SK-N-SH (cell line): ENCODE measurements at regions not wholly inside any gene's neighbourhood (a gene's known extent, or its start where the extent isn't known, plus 50 kb on each side); places are given as distances from the start of the nearest gene placed in this dataset.

Source experiments
- CTCF ChIA-PET: fragments of 300-600, 350-600 bp; formaldehyde crosslinking; extraction: SDS; loops from one replicate; lab custom pipeline; 2021; lab: Yijun Ruan, JAX
- POLR2A ChIA-PET: fragments of 350-600 bp; sonication (Branson Sonifier 250); formaldehyde crosslinking; extraction: SDS; loops from one replicate; lab custom pipeline; 2020; ENCODE audit warnings: antibody characterized with exemption, inconsistent platforms; lab: Yijun Ruan, JAX
- DNase-seq: peaks from one replicate; pipeline ENCODE4 v3.0.0; 2012
- H2AFZ ChIP-seq: fragments of 200-600 bp; sonication (generic); 2 replicates; pipeline ENCODE4 v1.8.1; 2016; ENCODE audit warnings: antibody characterized with exemption, mild to moderate bottlenecking, low read depth
- H3F3A ChIP-seq: fragments of 200-600 bp; sonication (generic); replicated peaks from 2 replicates; pipeline ENCODE3; 2016; ENCODE audit warnings: antibody characterized with exemption, mild to moderate bottlenecking; ENCODE audit not compliant: insufficient read depth
- H3K27ac ChIP-seq, 2 experiments: fragments of 200-500 bp in 1 of 2; fragments of 200-600 bp in 1 of 2; sonication (Bioruptor generic) in 1 of 2; sonication (generic), shearing (Covaris generic) in 1 of 2; 2 replicates each; pipeline versions ENCODE4 v1.5.1 to v1.6.1; 2014 to 2016; ENCODE audit warnings: low read depth in 2 of 2, inconsistent platforms in 1 of 2, low read length in 1 of 2, mild to moderate bottlenecking in 1 of 2, mixed read lengths in 1 of 2
- H3K27me3 ChIP-seq: fragments of 200-600 bp; sonication (generic), shearing (Covaris generic); 2 replicates; pipeline ENCODE4 v1.6.1; 2016; ENCODE audit warnings: mixed run types; ENCODE audit not compliant: insufficient read depth
- H3K36me3 ChIP-seq, 2 experiments: fragments of 200-500 bp in 1 of 2; fragments of 200-600 bp in 1 of 2; sonication (Bioruptor generic) in 1 of 2; sonication (generic) in 1 of 2; replicated peaks in 1 of 2; 2 replicates each; pipeline versions ENCODE3 to v1.5.1; 2014 to 2016; ENCODE audit warnings: low read length in 1 of 2, mild to moderate bottlenecking in 1 of 2; ENCODE audit not compliant: insufficient read depth in 2 of 2, control insufficient read depth in 1 of 2
- H3K4me1 ChIP-seq, 2 experiments: fragments of 200-500 bp in 1 of 2; fragments of 200-600 bp in 1 of 2; sonication (Bioruptor generic) in 1 of 2; sonication (generic), shearing (Covaris generic) in 1 of 2; 2 replicates each; pipeline versions ENCODE4 v1.5.1 to v1.6.1; 2014 to 2016; ENCODE audit warnings: low read depth in 1 of 2, low read length in 1 of 2, mixed run types in 1 of 2; ENCODE audit not compliant: insufficient read depth in 2 of 2, control insufficient read depth in 1 of 2
- H3K4me2 ChIP-seq: fragments of 200-600 bp; sonication (generic), shearing (Covaris generic); 2 replicates; pipeline ENCODE4 v1.6.1; 2017; ENCODE audit warnings: mixed run types
- H3K4me3 ChIP-seq, 2 experiments: fragments of 200-500 bp in 1 of 2; fragments of 200-600 bp in 1 of 2; sonication (Bioruptor generic) in 1 of 2; sonication (generic), shearing (Covaris generic) in 1 of 2; 2 replicates each; pipeline versions ENCODE4 v1.5.1 to v1.8.1; 2014 to 2016; ENCODE audit warnings: low read depth in 2 of 2, inconsistent platforms in 1 of 2, low read length in 1 of 2, mild to moderate bottlenecking in 1 of 2, mixed read lengths in 1 of 2, moderate library complexity in 1 of 2
- H3K79me2 ChIP-seq: fragments of 200-600 bp; sonication (generic); 2 replicates; pipeline ENCODE4 v1.8.1; 2017; ENCODE audit warnings: mild to moderate bottlenecking; ENCODE audit not compliant: insufficient read depth
- H3K9ac ChIP-seq: fragments of 200-600 bp; sonication (generic); 2 replicates; pipeline ENCODE4 v1.6.1; 2017; ENCODE audit warnings: mixed run types
- H3K9me2 ChIP-seq: fragments of 200-600 bp; sonication (generic); 2 replicates; pipeline ENCODE4 v1.6.1; 2017; ENCODE audit warnings: mixed run types
- H3K9me3 ChIP-seq: fragments of 200-600 bp; sonication (generic); 2 replicates; pipeline ENCODE4 v1.6.1; 2017; ENCODE audit warnings: mixed run types, mild to moderate bottlenecking, moderate library complexity
- H4K20me1 ChIP-seq: fragments of 200-600 bp; sonication (generic); 2 replicates; pipeline ENCODE4 v1.6.1; 2017; ENCODE audit warnings: mild to moderate bottlenecking, mixed run types; ENCODE audit not compliant: insufficient read depth
- CHD2 ChIP-seq: fragments of 150-350 bp; IDR thresholded peaks from 2 replicates; pipeline ENCODE4 v1.6.1; 2018; ENCODE audit warnings: low read length; ENCODE audit not compliant: partially characterized antibody
- EP300 ChIP-seq, 2 experiments: IDR thresholded peaks; 2 replicates each; pipeline versions ENCODE4 v1.4.0 to v1.6.1; 2012; ENCODE audit warnings: borderline replicate concordance in 1 of 2, low read depth in 1 of 2, low read length in 1 of 2
- FOXJ3 ChIP-seq: sonication (generic); formaldehyde crosslinking; IDR thresholded peaks from 2 replicates; pipeline ENCODE4 v1.5.1; 2020; ENCODE audit warnings: mild to moderate bottlenecking, missing genetic modification reagents
- GABPA ChIP-seq: IDR thresholded peaks from 2 replicates; pipeline ENCODE4 v1.4.0; 2012; ENCODE audit warnings: low read depth, mild to moderate bottlenecking
- IRF3 ChIP-seq: fragments of 150-350 bp; IDR thresholded peaks from 2 replicates; pipeline ENCODE4 v1.6.1; 2016; ENCODE audit warnings: mild to moderate bottlenecking, low read depth, low read length
- JUND ChIP-seq: IDR thresholded peaks from 2 replicates; pipeline ENCODE4 v1.4.0; 2012
- NRF1 ChIP-seq: IDR thresholded peaks from 2 replicates; pipeline ENCODE4 v1.6.1; 2012; ENCODE audit warnings: low read depth, mild to moderate bottlenecking, low read length
- PBX3 ChIP-seq: IDR thresholded peaks from 2 replicates; pipeline ENCODE4; 2012
- POLR2AphosphoS5 ChIP-seq: IDR thresholded peaks from 2 replicates; pipeline ENCODE4 v1.6.1; 2012; ENCODE audit warnings: low read depth, low read length
- RAD21 ChIP-seq: IDR thresholded peaks from 2 replicates; pipeline ENCODE4 v1.6.1; 2012; ENCODE audit warnings: mild to moderate bottlenecking, low read length
- RCOR1 ChIP-seq: fragments of 150-350 bp; IDR thresholded peaks from 2 replicates; pipeline ENCODE4 v1.6.1; 2017; ENCODE audit warnings: antibody characterized with exemption, low read length
- RFX5 ChIP-seq: IDR thresholded peaks from 2 replicates; pipeline ENCODE4 v1.6.1; 2012; ENCODE audit warnings: mild to moderate bottlenecking, improper control_type of control experiment, low read length
- SIN3A ChIP-seq: IDR thresholded peaks from 2 replicates; pipeline ENCODE4 v1.6.1; 2012; ENCODE audit warnings: low read depth, mild to moderate bottlenecking, low read length, moderate library complexity, borderline replicate concordance
- SMC3 ChIP-seq: IDR thresholded peaks from 2 replicates; pipeline ENCODE4 v1.6.1; 2012; ENCODE audit warnings: low read depth, low read length, improper control_type of control experiment
- TEAD4 ChIP-seq: IDR thresholded peaks from 2 replicates; pipeline ENCODE4 v1.4.0; 2012; ENCODE audit warnings: mild to moderate bottlenecking, borderline replicate concordance; ENCODE audit not compliant: insufficient read depth
- USF2 ChIP-seq: fragments of 150-350 bp; IDR thresholded peaks from 2 replicates; pipeline ENCODE4 v1.6.1; 2017; ENCODE audit warnings: antibody characterized with exemption, low read length, low read depth, borderline replicate concordance
- ZBTB33 ChIP-seq: IDR thresholded peaks from 2 replicates; pipeline ENCODE4 v1.4.0; 2012; ENCODE audit warnings: low read depth, borderline replicate concordance
- WGBS: methylation state at CpG from one replicate; pipeline ENCODE4 v1.1.6; 2017; ENCODE audit warnings: low lambda C conversion rate; 5-methylcytosine and 5-hydroxymethylcytosine counted together

- no peaks in the 10 kb centered on the region for H4K20me1 ChIP-seq
- no peaks in the 10 kb centered on the region for H3K9me3 ChIP-seq
- H2AFZ ChIP-seq, result no peak overlapping the region
- CTCF ChIA-PET, result no interaction called here
- H3K4me3 ChIP-seq, result no peak overlapping the region
- POLR2A ChIA-PET, result no interaction called here
- H3F3A ChIP-seq, result no peaks in the 10 kb centered on the region
- no peak for DNase-seq
- H3K36me3 ChIP-seq, result no peaks in the 10 kb centered on the region
- WGBS, result 60% methylated on average over 5 of the region's 5 CpGs
- no peak overlapping the region for H3K9ac ChIP-seq
- H3K4me1 ChIP-seq, result peaks cover 0 to under 1% of the 10 kb centered on the region in 2 experiments; a peak in 2 of 4 replicates
- no peak overlapping the region for H3K4me2 ChIP-seq
- H3K9me2 ChIP-seq, result no peaks in the 10 kb centered on the region
- no peak overlapping the region for H3K27ac ChIP-seq
- H3K27me3 ChIP-seq, result no peaks in the 10 kb centered on the region; the same call in 1 of the 2 replicates
- TF ChIP-seq RFX5 (no peak), CHD2 (no peak), RAD21 (no peak), SMC3 (no peak), JUND (no peak), USF2 (no peak), EP300 (IDR thresholded peaks at IDR 0.05; ENCODE audit: borderline replicate concordance in 1 of 2, low read depth in 1 of 2, low read length in 1 of 2) (no peak), PBX3 (no peak), SIN3A (no peak), NRF1 (no peak), POLR2AphosphoS5 (no peak), RCOR1 (no peak), TEAD4 (no peak), IRF3 (no peak), GABPA (no peak), ZBTB33 (no peak), FOXJ3 (CRISPR knock-in tag) (no peak)
- TF ChIP-seq, all 33 proteins: peak for 0
- no peaks in the 10 kb centered on the region for H3K79me2 ChIP-seq
Measured at GRCh38 chr5:109951758-109952157, 262.0 kb downstream of the MAN2A1 start.
